ENCODE measurements at regions not wholly inside any gene's neighbourhood (a gene's known extent, or its start where the extent isn't known, plus 50 kb on each side); places are given as distances from the start of the nearest gene placed in this dataset.

- Histone ChIP-seq H3K9me3 (no peaks in the 10 kb centered on the region), H3K27me3 (no peaks in the 10 kb centered on the region), H3K4me3 (no peak overlapping the region), H3K36me3 (no peaks in the 10 kb centered on the region)
- no peak for DNase-seq
These were observed 433.9 kb upstream of the CPEB2 start for GRCh38 chr4:14568351-14568750.

GRCh38 chr4:14575289-14575688 is 427.0 kb upstream of the CPEB2 start:
- Histone ChIP-seq H3K9me3 (no peaks in the 10 kb centered on the region), H3K27me3 (no peaks in the 10 kb centered on the region), H3K36me3 (no peaks in the 10 kb centered on the region), H3K4me3 (no peak overlapping the region)
- DNase-seq: no peak

GRCh38 chr4:14575919-14576318 is 426.4 kb upstream of the CPEB2 start:
- DNase-seq: no peak
- Histone ChIP-seq H3K9me3 (no peaks in the 10 kb centered on the region), H3K36me3 (no peaks in the 10 kb centered on the region), H3K4me3 (no peak overlapping the region), H3K27me3 (no peaks in the 10 kb centered on the region)

GRCh38 chr4:14580061-14580460 is 422.2 kb upstream of the CPEB2 start:
- no peaks in the 10 kb centered on the region for H3K27me3 ChIP-seq
- no peak for DNase-seq
- H3K4me3 ChIP-seq: no peak overlapping the region
- H3K9me3 ChIP-seq: no peaks in the 10 kb centered on the region
- no peaks in the 10 kb centered on the region for H3K36me3 ChIP-seq

GRCh38 chr4:14581741-14582140 is 420.5 kb upstream of the CPEB2 start:
- no peaks in the 10 kb centered on the region for H3K36me3 ChIP-seq
- H3K9me3 ChIP-seq: no peaks in the 10 kb centered on the region
- H3K4me3 ChIP-seq: no peak overlapping the region
- no peak for DNase-seq
- no peaks in the 10 kb centered on the region for H3K27me3 ChIP-seq

- Histone ChIP-seq H3K27me3 (no peaks in the 10 kb centered on the region), H3K36me3 (no peaks in the 10 kb centered on the region), H3K4me3 (no peak overlapping the region), H3K9me3 (no peaks in the 10 kb centered on the region)
- DNase-seq: no peak
These were observed 419.6 kb upstream of the CPEB2 start for GRCh38 chr4:14582677-14583076.

GRCh38 chr4:14583331-14583730 is 418.9 kb upstream of the CPEB2 start:
- Histone ChIP-seq H3K4me3 (no peak overlapping the region), H3K36me3 (no peaks in the 10 kb centered on the region), H3K9me3 (no peaks in the 10 kb centered on the region), H3K27me3 (no peaks in the 10 kb centered on the region)
- no peak for DNase-seq

GRCh38 chr4:14583752-14584151 is 418.5 kb upstream of the CPEB2 start:
- Histone ChIP-seq H3K9me3 (no peaks in the 10 kb centered on the region), H3K27me3 (no peaks in the 10 kb centered on the region), H3K36me3 (no peaks in the 10 kb centered on the region), H3K4me3 (no peak overlapping the region)
- DNase-seq: no peak

GRCh38 chr4:14592950-14593349 is 409.3 kb upstream of the CPEB2 start:
- no peaks in the 10 kb centered on the region for H3K36me3 ChIP-seq
- H3K9me3 ChIP-seq: no peaks in the 10 kb centered on the region
- no peak for DNase-seq
- H3K4me3 ChIP-seq: no peak overlapping the region
- H3K27me3 ChIP-seq: no peaks in the 10 kb centered on the region

GRCh38 chr4:14596028-14596427 is 406.3 kb upstream of the CPEB2 start:
- Histone ChIP-seq H3K36me3 (no peaks in the 10 kb centered on the region), H3K9me3 (no peaks in the 10 kb centered on the region), H3K27me3 (no peaks in the 10 kb centered on the region), H3K4me3 (no peak overlapping the region)
- DNase-seq: no peak

- Histone ChIP-seq H3K4me3 (no peak overlapping the region), H3K36me3 (no peaks in the 10 kb centered on the region), H3K27me3 (no peaks in the 10 kb centered on the region), H3K9me3 (no peaks in the 10 kb centered on the region)
- no peak for DNase-seq
These were observed 405.8 kb upstream of the CPEB2 start for GRCh38 chr4:14596437-14596836.

- H3K4me3 ChIP-seq: no peak overlapping the region
- H3K27me3 ChIP-seq: no peaks in the 10 kb centered on the region
- DNase-seq: no peak
- H3K9me3 ChIP-seq: no peaks in the 10 kb centered on the region
- H3K36me3 ChIP-seq: no peaks in the 10 kb centered on the region
These were observed 405.4 kb upstream of the CPEB2 start for GRCh38 chr4:14596904-14597303.

GRCh38 chr4:14602206-14602605 is 400.1 kb upstream of the CPEB2 start:
- no peaks in the 10 kb centered on the region for H3K36me3 ChIP-seq
- no peaks in the 10 kb centered on the region for H3K27me3 ChIP-seq
- no peak overlapping the region for H3K4me3 ChIP-seq
- no peaks in the 10 kb centered on the region for H3K9me3 ChIP-seq
- no peak for DNase-seq

GRCh38 chr4:14607001-14607400 is 395.3 kb upstream of the CPEB2 start:
- Histone ChIP-seq H3K36me3 (no peaks in the 10 kb centered on the region), H3K9me3 (no peaks in the 10 kb centered on the region), H3K4me3 (no peak overlapping the region), H3K27me3 (no peaks in the 10 kb centered on the region)
- no peak for DNase-seq

- no peak overlapping the region for H3K4me3 ChIP-seq
These were observed 394.7 kb upstream of the CPEB2 start for GRCh38 chr4:14607578-14607977.

GRCh38 chr4:14608630-14609029 is 393.7 kb upstream of the CPEB2 start:
- Histone ChIP-seq H3K4me3 (no peak overlapping the region), H3K36me3 (no peaks in the 10 kb centered on the region), H3K27me3 (no peaks in the 10 kb centered on the region), H3K9me3 (no peaks in the 10 kb centered on the region)
- DNase-seq: no peak

More at GRCh38 chr4:14607578-14607977, 394.7 kb upstream of the CPEB2 start:
- Histone ChIP-seq H3K9me3 (no peaks in the 10 kb centered on the region), H3K36me3 (no peaks in the 10 kb centered on the region), H3K27me3 (no peaks in the 10 kb centered on the region)
- no peak for DNase-seq

- Histone ChIP-seq H3K27me3 (no peaks in the 10 kb centered on the region), H3K36me3 (no peaks in the 10 kb centered on the region), H3K4me3 (no peak overlapping the region), H3K9me3 (no peaks in the 10 kb centered on the region)
- no peak for DNase-seq
These were observed 387.4 kb upstream of the CPEB2 start for GRCh38 chr4:14614840-14615239.

- Histone ChIP-seq H3K36me3 (no peaks in the 10 kb centered on the region), H3K4me3 (no peak overlapping the region), H3K27me3 (no peaks in the 10 kb centered on the region), H3K9me3 (no peaks in the 10 kb centered on the region)
- DNase-seq: no peak
These were observed 386.6 kb upstream of the CPEB2 start for GRCh38 chr4:14615671-14616070.

- H3K27me3 ChIP-seq: no peaks in the 10 kb centered on the region
- no peak for DNase-seq
- H3K4me3 ChIP-seq: no peak overlapping the region
- H3K36me3 ChIP-seq: no peaks in the 10 kb centered on the region
- no peaks in the 10 kb centered on the region for H3K9me3 ChIP-seq
These were observed 381.6 kb upstream of the CPEB2 start for GRCh38 chr4:14620567-14621141.
